ENCODE measurements at regions not wholly inside any gene's neighbourhood (a gene's known extent, or its start where the extent isn't known, plus 50 kb on each side); places are given as distances from the start of the nearest gene placed in this dataset.

DNA sequence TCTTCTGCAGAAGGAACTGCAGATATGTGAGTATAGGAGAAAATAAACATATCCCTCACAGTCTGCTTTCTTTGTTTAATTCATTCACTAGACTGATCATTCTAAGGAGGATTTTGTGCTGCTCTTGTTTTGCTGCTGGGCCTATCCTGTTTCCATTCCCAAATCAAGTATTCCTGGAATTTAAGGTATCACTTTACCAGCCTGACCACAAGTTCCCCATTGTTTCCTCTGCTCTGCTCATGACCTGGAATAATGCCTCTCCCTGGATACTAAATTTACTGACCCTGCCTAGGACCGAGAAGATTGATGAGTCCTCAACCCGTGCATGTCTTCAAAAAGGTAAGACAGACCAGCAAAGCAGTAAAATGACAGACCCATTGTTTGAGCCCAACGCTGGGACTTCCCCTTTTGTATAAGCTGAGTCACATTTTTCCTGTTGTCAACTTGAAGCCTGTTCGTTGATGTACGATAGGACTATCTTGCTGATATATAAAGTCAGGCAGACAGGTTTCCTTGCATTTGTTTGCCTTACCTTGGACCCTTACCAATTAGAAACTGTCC is 85.5 kb upstream of the TET2 start:
- ATAC-seq: peak in 1 of 4 donors; percentile 24
- Histone ChIP-seq H3K27me3 (ENCODE audit: insufficient read depth in 3 of 3, low read length in 2 of 3) (no peaks in the 10 kb centered on the region), H3K36me3 (ENCODE audit: insufficient read depth in 1 of 2, low read depth in 1 of 2) (no peaks in the 10 kb centered on the region), H3K4me1 (no peaks in the 10 kb centered on the region), H3K9me3 (no peaks in the 10 kb centered on the region), H3K27ac (no peak overlapping the region), H3K4me3 (no peak overlapping the region)
- TF ChIP-seq, protein P1, sequence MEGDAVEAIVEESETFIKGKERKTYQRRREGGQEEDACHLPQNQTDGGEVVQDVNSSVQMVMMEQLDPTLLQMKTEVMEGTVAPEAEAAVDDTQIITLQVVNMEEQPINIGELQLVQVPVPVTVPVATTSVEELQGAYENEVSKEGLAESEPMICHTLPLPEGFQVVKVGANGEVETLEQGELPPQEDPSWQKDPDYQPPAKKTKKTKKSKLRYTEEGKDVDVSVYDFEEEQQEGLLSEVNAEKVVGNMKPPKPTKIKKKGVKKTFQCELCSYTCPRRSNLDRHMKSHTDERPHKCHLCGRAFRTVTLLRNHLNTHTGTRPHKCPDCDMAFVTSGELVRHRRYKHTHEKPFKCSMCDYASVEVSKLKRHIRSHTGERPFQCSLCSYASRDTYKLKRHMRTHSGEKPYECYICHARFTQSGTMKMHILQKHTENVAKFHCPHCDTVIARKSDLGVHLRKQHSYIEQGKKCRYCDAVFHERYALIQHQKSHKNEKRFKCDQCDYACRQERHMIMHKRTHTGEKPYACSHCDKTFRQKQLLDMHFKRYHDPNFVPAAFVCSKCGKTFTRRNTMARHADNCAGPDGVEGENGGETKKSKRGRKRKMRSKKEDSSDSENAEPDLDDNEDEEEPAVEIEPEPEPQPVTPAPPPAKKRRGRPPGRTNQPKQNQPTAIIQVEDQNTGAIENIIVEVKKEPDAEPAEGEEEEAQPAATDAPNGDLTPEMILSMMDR (IDR thresholded peaks at IDR 0.05): no peak
- intact Hi-C loops (cut with DNase I): no loop called here
- DNase-seq: no peak
- WGBS, 3 donors: 4 to 7% (median 4%) methylated on average over 5 of the region's 5 CpGs

DNA sequence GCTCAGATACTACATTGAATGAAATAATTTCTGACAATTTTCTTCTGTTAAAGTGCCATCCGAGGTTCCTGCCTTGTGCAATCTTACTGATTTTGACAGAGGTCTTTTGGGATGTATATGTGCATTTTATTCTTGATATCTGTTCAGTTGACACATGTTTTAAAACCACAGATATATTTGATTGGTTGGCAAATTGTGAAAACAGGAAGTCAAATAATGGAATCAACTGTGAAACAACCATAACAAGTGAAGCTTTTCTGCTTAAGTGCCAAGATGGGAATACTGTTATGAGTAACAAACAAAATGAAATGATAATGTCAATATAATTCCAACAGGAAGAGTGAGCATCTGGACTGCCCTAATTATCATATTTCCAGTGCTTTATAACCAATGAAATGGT is 84.9 kb upstream of the TET2 start:
- H3K27ac ChIP-seq: no peak overlapping the region

DNA sequence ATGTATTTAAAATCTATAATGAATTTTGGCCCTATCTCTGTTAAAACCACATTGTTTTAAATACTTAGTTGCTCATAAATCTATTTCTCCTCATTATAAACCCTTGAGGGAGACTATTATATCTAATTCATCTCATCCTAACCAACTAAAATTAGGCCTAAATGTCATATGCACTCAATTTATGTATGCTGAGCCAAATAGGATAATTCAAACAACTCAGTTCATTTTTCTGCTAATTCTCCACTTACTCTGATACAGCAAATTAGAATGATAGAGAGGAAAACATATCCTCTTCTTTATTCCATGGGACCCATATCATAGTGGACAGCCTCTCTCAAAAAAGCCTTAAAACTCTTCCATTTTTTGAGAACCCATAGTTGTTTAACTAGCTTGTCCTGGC is 80.3 kb upstream of the TET2 start:
- no peaks in the 10 kb centered on the region for H3K9me3 ChIP-seq
- H3K36me3 ChIP-seq (ENCODE audit: insufficient read depth in 1 of 2, low read depth in 1 of 2): no peaks in the 10 kb centered on the region
- H3K27me3 ChIP-seq (ENCODE audit: insufficient read depth in 3 of 3, low read length in 2 of 3): no peaks in the 10 kb centered on the region
- TF ChIP-seq, protein P1 (IDR thresholded peaks at IDR 0.05): no peak
- no peak for DNase-seq
- H3K4me3 ChIP-seq: no peak overlapping the region
- ATAC-seq: no peak
- no peaks in the 10 kb centered on the region for H3K4me1 ChIP-seq
- H3K27ac ChIP-seq: no peak overlapping the region
- intact Hi-C loops (cut with DNase I): no loop called here

More for the DNA sequence above, 84.9 kb upstream of the TET2 start:
- intact Hi-C loops (cut with DNase I): no loop called here
- TF ChIP-seq, protein P1 (IDR thresholded peaks at IDR 0.05): no peak
- ATAC-seq: no peak
- DNase-seq: no peak
- no peak overlapping the region for H3K4me3 ChIP-seq
- H3K36me3 ChIP-seq (ENCODE audit: insufficient read depth in 1 of 2, low read depth in 1 of 2): no peaks in the 10 kb centered on the region
- H3K27me3 ChIP-seq (ENCODE audit: insufficient read depth in 3 of 3, low read length in 2 of 3): no peaks in the 10 kb centered on the region
- WGBS, 3 donors: 15 to 41% (median 33%) methylated on average over 1 of the region's 1 CpG
- H3K9me3 ChIP-seq: no peaks in the 10 kb centered on the region
- no peaks in the 10 kb centered on the region for H3K4me1 ChIP-seq

DNA sequence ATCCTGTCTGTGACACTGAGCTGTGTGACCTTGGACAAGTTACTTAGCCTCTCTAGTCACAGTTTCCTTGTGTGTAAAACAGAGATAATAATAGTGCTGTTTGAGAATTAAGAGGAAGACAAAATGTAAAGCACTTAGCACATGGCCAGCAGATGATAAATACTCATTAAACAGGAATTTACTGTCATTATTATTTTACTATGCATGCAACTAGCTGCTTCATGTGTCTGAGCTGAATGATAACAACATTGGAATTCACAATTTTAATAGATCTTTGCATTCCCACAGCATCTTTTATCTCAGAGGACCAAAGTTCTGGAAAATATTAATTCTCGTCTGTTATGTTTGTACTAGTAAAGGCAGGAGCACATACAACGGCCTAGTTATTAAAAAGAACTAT is 79.2 kb upstream of the TET2 start:
- WGBS, 3 donors: 75 to 83% (median 82%) methylated on average over 2 of the region's 2 CpGs
- Histone ChIP-seq H3K9me3 (no peaks in the 10 kb centered on the region), H3K4me1 (no peaks in the 10 kb centered on the region), H3K4me3 (no peak overlapping the region), H3K36me3 (ENCODE audit: insufficient read depth in 1 of 2, low read depth in 1 of 2) (no peaks in the 10 kb centered on the region), H3K27me3 (ENCODE audit: insufficient read depth in 3 of 3, low read length in 2 of 3) (no peaks in the 10 kb centered on the region), H3K27ac (no peak overlapping the region)
- no peak for DNase-seq
- TF ChIP-seq, protein P1 (IDR thresholded peaks at IDR 0.05): no peak
- intact Hi-C loops (cut with DNase I): no loop called here
- ATAC-seq: no peak

DNA sequence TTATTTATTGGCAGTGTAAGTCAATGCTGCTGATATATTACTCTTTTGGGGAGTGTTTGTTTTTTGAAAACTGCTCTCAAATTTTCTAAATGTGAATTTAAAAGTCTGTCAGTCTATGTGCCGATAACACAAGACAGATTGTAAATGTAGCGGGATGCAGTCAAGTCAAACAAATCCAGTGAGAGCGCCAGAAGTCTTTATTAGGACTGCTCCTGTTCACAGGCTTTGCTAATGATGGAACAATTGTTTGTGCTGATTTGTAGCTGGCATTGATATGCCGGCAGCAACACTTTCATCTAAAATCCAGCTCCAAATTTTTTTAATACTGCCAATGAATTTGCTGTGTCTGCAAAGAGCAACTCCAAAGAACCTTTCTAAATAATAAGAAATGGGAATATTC is 78.7 kb upstream of the TET2 start:
- intact Hi-C loops (cut with DNase I): no loop called here
- 34 to 59% (median 40%) methylated on average over 4 of the region's 4 CpGs for WGBS, 3 donors
- DNase-seq: no peak
- no peak overlapping the region for H3K27ac ChIP-seq
- no peak for ATAC-seq
- no peaks in the 10 kb centered on the region for H3K4me1 ChIP-seq
- H3K9me3 ChIP-seq: no peaks in the 10 kb centered on the region
- no peaks in the 10 kb centered on the region for H3K36me3 ChIP-seq (ENCODE audit: insufficient read depth in 1 of 2, low read depth in 1 of 2)
- H3K27me3 ChIP-seq (ENCODE audit: insufficient read depth in 3 of 3, low read length in 2 of 3): no peaks in the 10 kb centered on the region
- TF ChIP-seq, protein P1 (IDR thresholded peaks at IDR 0.05): no peak
- no peak overlapping the region for H3K4me3 ChIP-seq

All from psoas muscle (tissue), 7 donors.